K562 (cell line): ENCODE measurements at regions not wholly inside any gene's neighbourhood (a gene's known extent, or its start where the extent isn't known, plus 50 kb on each side); places are given as distances from the start of the nearest gene placed in this dataset.

Experiments used
- ATAC-seq: fragments of 200-7000 bp; cut with Tn5 transposase; 3 replicates; pipeline ENCODE4 v1.9.1; 2020; ENCODE audit warnings: moderate library complexity
- BruUV-seq: library from RNA; stranded (reverse); fragments of 400-500 nt; replicated peaks from 2 replicates; lab custom pipeline; 2021; lab: Mats Ljungman, UMichigan
- CTCF ChIA-PET: fragments of 300-600 bp; formaldehyde crosslinking; extraction: SDS; loops from one replicate; lab custom pipeline; 2021; ENCODE audit warnings: low intra/inter-chr PET ratio; lab: Yijun Ruan, JAX
- POLR2A ChIA-PET: fragments of 300-600, 350-650 bp; sonication (Branson Sonifier 250); formaldehyde crosslinking; extraction: SDS; loops from one replicate; lab custom pipeline; 2021; ENCODE audit warnings: antibody characterized with exemption, inconsistent platforms; lab: Yijun Ruan, JAX
- DNase-seq, 4 experiments: peaks; one replicate each; pipeline versions ENCODE4 v3.0.0 to v3.0.0-alpha.2; 2011 to 2018; ENCODE audit warnings: low spot score in 3 of 4, mixed read lengths in 3 of 4; ENCODE audit errors: extremely low read depth in 1 of 4
- FAIRE-seq: peaks from 2 replicates; lab custom pipeline; 2011; peaks lifted over from hg19 to GRCh38; lab: Jason Lieb, UNC
- H2AFZ ChIP-seq: 2 replicates; pipeline ENCODE4 v1.6.0; 2011; ENCODE audit warnings: low read depth, low read length, control low read depth, inconsistent platforms
- H3K27ac ChIP-seq: fragments of 200-600 bp; 3 replicates; pipeline ENCODE4 v1.8.0; 2011; ENCODE audit warnings: low read depth, mild to moderate bottlenecking, control low read depth, inconsistent platforms, low read length, moderate library complexity, mixed read lengths; ENCODE audit errors: extremely low read depth
- H3K27me3 ChIP-seq, 2 experiments: fragments of 300-600 bp in 1 of 2; 2 replicates in 1 of 2; 3 replicates in 1 of 2; pipeline versions ENCODE4 v1.6.0 to v1.8.0; 2011; ENCODE audit warnings: inconsistent platforms in 2 of 2, low read length in 2 of 2, mild to moderate bottlenecking in 1 of 2, mixed read lengths in 1 of 2, moderate library complexity in 1 of 2; ENCODE audit not compliant: control insufficient read depth in 2 of 2, insufficient read depth in 2 of 2
- H3K36me3 ChIP-seq: fragments of 300-600 bp; 3 replicates; pipeline ENCODE4 v1.8.0; 2011; ENCODE audit warnings: mild to moderate bottlenecking, low read length, inconsistent platforms; ENCODE audit not compliant: control insufficient read depth, insufficient read depth
- H3K4me1 ChIP-seq, 2 experiments: fragments of 200-600 bp in 1 of 2; replicated peaks in 1 of 2; 2 replicates in 1 of 2; 3 replicates in 1 of 2; pipeline versions ENCODE4 v1.5.1 to v1.8.0; 2011; ENCODE audit warnings: inconsistent platforms in 2 of 2, low read length in 2 of 2, mild to moderate bottlenecking in 1 of 2, mixed read lengths in 1 of 2, moderate library complexity in 1 of 2; ENCODE audit not compliant: control insufficient read depth in 2 of 2, insufficient read depth in 2 of 2
- H3K4me2 ChIP-seq: 2 replicates; pipeline ENCODE4 v1.6.1; 2011; ENCODE audit warnings: low read length, control low read depth, inconsistent platforms, mixed read lengths; ENCODE audit not compliant: insufficient read depth
- H3K4me3 ChIP-seq: fragments of 200-600 bp; sonication (generic), shearing (Covaris generic); 2 replicates; pipeline ENCODE4 v1.5.1; 2016; ENCODE audit warnings: control low read depth, inconsistent platforms
- H3K79me2 ChIP-seq: fragments of 200-600 bp; 3 replicates; pipeline ENCODE4 v1.8.0; 2011; ENCODE audit warnings: low read length, inconsistent platforms; ENCODE audit not compliant: control insufficient read depth, insufficient read depth
- H3K9ac ChIP-seq, 2 experiments: 2 replicates each; pipeline versions ENCODE4 v1.6.0 to v1.6.1; 2011; ENCODE audit warnings: low read depth in 2 of 2, low read length in 2 of 2, control low read depth in 1 of 2, inconsistent platforms in 1 of 2, mild to moderate bottlenecking in 1 of 2, mixed read lengths in 1 of 2; ENCODE audit not compliant: insufficient read depth in 1 of 2
- H3K9me1 ChIP-seq: one replicate; pipeline ENCODE4 v1.6.0; 2011; ENCODE audit warnings: inconsistent platforms, mild to moderate bottlenecking, low read length, moderate library complexity; ENCODE audit not compliant: control insufficient read depth, insufficient read depth
- H3K9me3 ChIP-seq: replicated peaks from 2 replicates; pipeline ENCODE4 v1.5.1; 2011; ENCODE audit warnings: low read depth, low read length, inconsistent platforms; ENCODE audit not compliant: control insufficient read depth, insufficient read depth
- H4K20me1 ChIP-seq: replicated peaks from 2 replicates; pipeline ENCODE4 v1.6.1; 2011; ENCODE audit warnings: low read length, inconsistent platforms, mixed read lengths; ENCODE audit not compliant: control insufficient read depth, insufficient read depth
- ATF6 ChIP-seq: sonication (generic); formaldehyde crosslinking; IDR thresholded peaks from 2 replicates; pipeline ENCODE4 v1.4.0; 2020; ENCODE audit warnings: mild to moderate bottlenecking, missing genetic modification reagents
- HMGN3 ChIP-seq: IDR thresholded peaks from 2 replicates; pipeline ENCODE4 v1.6.1; 2011; ENCODE audit warnings: borderline replicate concordance, low read depth, mild to moderate bottlenecking, mixed read lengths, low read length; ENCODE audit not compliant: insufficient read length; ENCODE audit errors: extremely low read depth
- NCOA1 ChIP-seq: fragments of 450-650 bp; IDR thresholded peaks from 2 replicates; pipeline ENCODE4 v1.6.1; 2016; ENCODE audit warnings: low read depth
- POLR2B ChIP-seq: fragments of 450-650 bp; IDR thresholded peaks from 2 replicates; pipeline ENCODE4 v1.6.1; 2018; ENCODE audit warnings: low read depth; ENCODE audit not compliant: partially characterized antibody
- RREB1 ChIP-seq: fragments of 250-450 bp; sonication (Bioruptor Pico); IDR thresholded peaks from 2 replicates; pipeline ENCODE4 v1.4.0; 2020
- SAFB2 ChIP-seq: fragments of 200-400 bp; formaldehyde crosslinking; IDR thresholded peaks from 2 replicates; pipeline ENCODE4 v1.6.1; 2018; ENCODE audit warnings: borderline replicate concordance, low read length, low read depth, moderate library complexity; ENCODE audit not compliant: severe bottlenecking
- TRIM24 ChIP-seq, 2 experiments: fragments of 450-650 bp; IDR thresholded peaks; 2 replicates each; pipeline ENCODE4 v1.6.1; 2016
- XRCC4 ChIP-seq: IDR thresholded peaks from one replicate; pipeline ENCODE4 v1.6.1; 2011; ENCODE audit not compliant: insufficient read depth, insufficient read length; ENCODE audit errors: extremely low read depth
- YBX1 ChIP-seq: fragments of 450-650 bp; IDR thresholded peaks from 2 replicates; pipeline ENCODE4 v1.7.1; 2016; ENCODE audit warnings: mild to moderate bottlenecking
- ZFP1 ChIP-seq: fragments of 450-650 bp; formaldehyde crosslinking; IDR thresholded peaks from 2 replicates; pipeline ENCODE4 v1.4.0; 2020; ENCODE audit warnings: mild to moderate bottlenecking, mixed read lengths
- ZNF134 ChIP-seq: fragments of 250-450 bp; sonication (Bioruptor Pico); conservative IDR thresholded peaks from 2 replicates; pipeline ENCODE4 v1.4.0; 2020
- ZNF589 ChIP-seq: fragments of 200-800 bp; sonication (Bioruptor generic); IDR thresholded peaks from 2 replicates; pipeline ENCODE4 v1.6.1; 2016; ENCODE audit warnings: low read depth, missing genetic modification characterization, missing compliant biosample characterization
- ZNF655 ChIP-seq: fragments of 250-450 bp; sonication (Bioruptor Pico); IDR thresholded peaks from 2 replicates; pipeline ENCODE4 v1.5.0; 2021
- ZNF77 ChIP-seq: fragments of 250-450 bp; sonication (Bioruptor Pico); IDR thresholded peaks from 2 replicates; pipeline ENCODE4 v1.5.0; 2020
- WGBS: fragments of 100-300 bp; shearing (Covaris generic); methylation state at CpG from one replicate; pipeline ENCODE4 v1.1.6; 2016; ENCODE audit warnings: low coverage, mixed read lengths; ENCODE audit not compliant: insufficient coverage; ENCODE audit errors: missing lambda C conversion rate; 5-methylcytosine and 5-hydroxymethylcytosine counted together
- in situ Hi-C: fragments of 300-500 bp; cut with MboI; formaldehyde crosslinking; loops from 4 replicates; pipeline ENCODE4 v1.15.0; 2018; ENCODE audit warnings: inconsistent platforms, mixed read lengths
- intact Hi-C: fragments of 100-400 bp; cut with micrococcal nuclease; formaldehyde crosslinking; loops from 2 replicates; pipeline ENCODE4 v1.14.2; 2022
- TF ChIP-seq, protein P1 (sequence below): sonication (generic); formaldehyde crosslinking; IDR thresholded peaks from 2 replicates; pipeline ENCODE4 v1.5.0; 2020; ENCODE audit warnings: missing genetic modification reagents

DNA sequence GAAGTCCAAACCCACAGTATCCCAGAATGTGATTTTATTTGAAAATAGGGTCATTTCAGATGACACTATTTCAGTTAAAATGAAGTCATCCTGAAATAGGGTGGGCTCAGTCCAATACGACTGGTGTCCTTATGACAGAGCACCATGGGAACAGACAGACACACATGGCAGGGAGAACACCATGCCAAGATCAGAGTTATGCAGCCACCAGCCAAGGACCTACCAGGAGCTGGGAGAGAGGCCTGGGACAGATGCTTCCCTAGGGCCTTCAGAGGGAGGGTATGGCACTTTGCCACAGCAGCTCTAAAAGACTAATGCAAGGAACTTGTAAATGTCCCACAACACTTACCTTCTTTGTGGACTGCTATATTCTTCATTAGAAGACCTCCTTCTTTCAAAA, 226.5 kb downstream of the NEBL start:
- intact Hi-C loops (no loop called here), in situ Hi-C loops (no loop called here)
- Histone ChIP-seq H4K20me1 (no peaks in the 10 kb centered on the region), H3K27me3 (no peaks in the 10 kb centered on the region), H2AFZ (no peak overlapping the region), H3K9me3 (no peaks in the 10 kb centered on the region), H3K4me1 (no peaks in the 10 kb centered on the region), H3K4me2 (no peak overlapping the region), H3K79me2 (no peaks in the 10 kb centered on the region), H3K36me3 (no peaks in the 10 kb centered on the region), H3K4me3 (no peak overlapping the region), H3K27ac (no peak overlapping the region), H3K9ac (no peak overlapping the region), H3K9me1 (no peaks in the 10 kb centered on the region)
- 8% methylated on average over 1 of the region's 1 CpG for WGBS
- no peak for FAIRE-seq
- ChIA-PET POLR2A (no interaction called here), CTCF (no interaction called here)
- DNase-seq, result no peak
- BruUV-seq, result no TSS peak
- no peak for ATAC-seq
- TF ChIP-seq ZNF77, result no peak
- TF ChIP-seq ATF6 (CRISPR knock-in tag), result no peak
- no peak for TF ChIP-seq ZNF655 (CRISPR knock-in tag)
- no peak for TF ChIP-seq RREB1 (CRISPR knock-in tag)
- no peak for TF ChIP-seq XRCC4
- TF ChIP-seq NCOA1, result no peak
- TF ChIP-seq TRIM24 (IDR thresholded peaks at IDR 0.05), result no peak
- no peak for TF ChIP-seq ZFP1
- no peak for TF ChIP-seq HMGN3
- TF ChIP-seq, protein P1, sequence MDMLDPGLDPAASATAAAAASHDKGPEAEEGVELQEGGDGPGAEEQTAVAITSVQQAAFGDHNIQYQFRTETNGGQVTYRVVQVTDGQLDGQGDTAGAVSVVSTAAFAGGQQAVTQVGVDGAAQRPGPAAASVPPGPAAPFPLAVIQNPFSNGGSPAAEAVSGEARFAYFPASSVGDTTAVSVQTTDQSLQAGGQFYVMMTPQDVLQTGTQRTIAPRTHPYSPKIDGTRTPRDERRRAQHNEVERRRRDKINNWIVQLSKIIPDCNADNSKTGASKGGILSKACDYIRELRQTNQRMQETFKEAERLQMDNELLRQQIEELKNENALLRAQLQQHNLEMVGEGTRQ (CRISPR knock-in tag), result no peak
- TF ChIP-seq POLR2B, result no peak
- no peak for TF ChIP-seq ZNF589
- TF ChIP-seq YBX1, result no peak
- TF ChIP-seq SAFB2, result no peak
- TF ChIP-seq ZNF134 (CRISPR knock-in tag), result no peak
